ENCODE measurements at regions not wholly inside any gene's neighbourhood (a gene's known extent, or its start where the extent isn't known, plus 50 kb on each side); places are given as distances from the start of the nearest gene placed in this dataset.

GRCh38 chr14:82084813-82085212, 551.2 kb upstream of the SEL1L start:
- TF ChIP-seq, protein P1, sequence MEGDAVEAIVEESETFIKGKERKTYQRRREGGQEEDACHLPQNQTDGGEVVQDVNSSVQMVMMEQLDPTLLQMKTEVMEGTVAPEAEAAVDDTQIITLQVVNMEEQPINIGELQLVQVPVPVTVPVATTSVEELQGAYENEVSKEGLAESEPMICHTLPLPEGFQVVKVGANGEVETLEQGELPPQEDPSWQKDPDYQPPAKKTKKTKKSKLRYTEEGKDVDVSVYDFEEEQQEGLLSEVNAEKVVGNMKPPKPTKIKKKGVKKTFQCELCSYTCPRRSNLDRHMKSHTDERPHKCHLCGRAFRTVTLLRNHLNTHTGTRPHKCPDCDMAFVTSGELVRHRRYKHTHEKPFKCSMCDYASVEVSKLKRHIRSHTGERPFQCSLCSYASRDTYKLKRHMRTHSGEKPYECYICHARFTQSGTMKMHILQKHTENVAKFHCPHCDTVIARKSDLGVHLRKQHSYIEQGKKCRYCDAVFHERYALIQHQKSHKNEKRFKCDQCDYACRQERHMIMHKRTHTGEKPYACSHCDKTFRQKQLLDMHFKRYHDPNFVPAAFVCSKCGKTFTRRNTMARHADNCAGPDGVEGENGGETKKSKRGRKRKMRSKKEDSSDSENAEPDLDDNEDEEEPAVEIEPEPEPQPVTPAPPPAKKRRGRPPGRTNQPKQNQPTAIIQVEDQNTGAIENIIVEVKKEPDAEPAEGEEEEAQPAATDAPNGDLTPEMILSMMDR (IDR thresholded peaks at IDR 0.05), result no peak
- TF ChIP-seq POLR2A (IDR thresholded peaks at IDR 0.05), result no peak
